Panc1 (cell line): ENCODE measurements at regions not wholly inside any gene's neighbourhood (a gene's known extent, or its start where the extent isn't known, plus 50 kb on each side); places are given as distances from the start of the nearest gene placed in this dataset.

Source experiments
- ATAC-seq: fragments of 200-7000 bp; cut with Tn5 transposase; 2 replicates; pipeline ENCODE4 v1.9.1; 2020; ENCODE audit warnings: mild to moderate bottlenecking, moderate library complexity
- BruUV-seq: library from RNA; stranded (reverse); fragments of 400-500 nt; replicated peaks from 2 replicates; lab custom pipeline; 2021; lab: Mats Ljungman, UMichigan
- CTCF ChIA-PET: fragments of 300-600 bp; sonication (Branson Sonifier 250); formaldehyde crosslinking; loops from one replicate; lab custom pipeline; 2022; ENCODE audit warnings: antibody characterized with exemption; lab: Charles Lee
- POLR2A ChIA-PET: fragments of 300-600 bp; sonication (Branson Sonifier 250); formaldehyde crosslinking; loops from one replicate; lab custom pipeline; 2022; ENCODE audit warnings: antibody characterized with exemption; lab: Charles Lee
- DNase-seq: peaks from one replicate; pipeline ENCODE4 v3.0.0-alpha.2; 2010; ENCODE audit warnings: low read depth, low spot score
- H3K27ac ChIP-seq: 2 replicates; pipeline ENCODE4 v1.5.1; 2011; ENCODE audit warnings: mild to moderate bottlenecking, low read length, inconsistent platforms
- H3K27me3 ChIP-seq: fragments of 200-500 bp; sonication (Bioruptor generic); 2 replicates; pipeline ENCODE4 v1.6.0; 2014; ENCODE audit warnings: low read length, inconsistent platforms; ENCODE audit not compliant: control insufficient read depth, insufficient read depth
- H3K36me3 ChIP-seq: fragments of 200-500 bp; sonication (Bioruptor generic); 2 replicates; pipeline ENCODE4 v1.5.1; 2014; ENCODE audit warnings: inconsistent platforms, mild to moderate bottlenecking, low read length, moderate library complexity; ENCODE audit not compliant: control insufficient read depth, insufficient read depth
- H3K4me1 ChIP-seq: 2 replicates; pipeline ENCODE4 v1.5.1; 2011; ENCODE audit warnings: inconsistent platforms, mild to moderate bottlenecking, low read length, moderate library complexity; ENCODE audit not compliant: control insufficient read depth, insufficient read depth
- H3K4me3 ChIP-seq, 2 experiments: 2 replicates each; pipeline ENCODE4 v1.5.1; 2011 to 2012; ENCODE audit warnings: low read depth in 2 of 2, low read length in 2 of 2, mild to moderate bottlenecking in 2 of 2, inconsistent platforms in 1 of 2, moderate library complexity in 1 of 2
- H3K9me3 ChIP-seq: fragments of 200-500 bp; sonication (Bioruptor generic); 2 replicates; pipeline ENCODE4 v1.5.1; 2014; ENCODE audit warnings: low read depth, mild to moderate bottlenecking, inconsistent platforms, low read length, moderate library complexity; ENCODE audit not compliant: control insufficient read depth, insufficient read depth
- CTCF ChIP-seq: fragments of 450-650 bp; IDR thresholded peaks from 2 replicates; pipeline ENCODE4 v1.5.1; 2017; ENCODE audit warnings: mild to moderate bottlenecking
- POLR2AphosphoS5 ChIP-seq: IDR thresholded peaks from 2 replicates; pipeline ENCODE4 v1.6.1; 2012; ENCODE audit warnings: mild to moderate bottlenecking, low read depth, low read length, moderate library complexity
- REST ChIP-seq, 2 experiments: IDR thresholded peaks; 2 replicates each; pipeline ENCODE4 v1.6.1; 2011 to 2012; ENCODE audit warnings: low read depth in 2 of 2, control low read depth in 1 of 2, low read length in 1 of 2, mild to moderate bottlenecking in 1 of 2, moderate library complexity in 1 of 2; ENCODE audit not compliant: insufficient read depth in 1 of 2
- SIN3A ChIP-seq: IDR thresholded peaks from 2 replicates; pipeline ENCODE4 v1.6.1; 2012; ENCODE audit warnings: low read depth, mild to moderate bottlenecking, low read length, moderate library complexity, borderline replicate concordance; ENCODE audit not compliant: insufficient read depth
- TCF7L2 ChIP-seq: IDR thresholded peaks from 2 replicates; pipeline ENCODE4 v1.6.1; 2011; ENCODE audit warnings: mild to moderate bottlenecking, low read depth, low read length, inconsistent platforms
- in situ Hi-C: cut with HindIII; loops from 2 replicates; pipeline ENCODE4 v1.10.0; 2016; ENCODE audit warnings: low sequenced_read_pairs, low pct_unique_long_range_greater_than_20kb
- intact Hi-C: fragments of 100-400 bp; cut with micrococcal nuclease; formaldehyde crosslinking; loops from one replicate; pipeline ENCODE4 v1.10.0; 2022; ENCODE audit not compliant: unreplicated experiment

GRCh38 chr18:11322716-11323115 is 173.3 kb upstream of the PIEZO2 start:
- POLR2A ChIA-PET, result no interaction called here
- Histone ChIP-seq H3K36me3 (no peaks in the 10 kb centered on the region), H3K27me3 (no peaks in the 10 kb centered on the region), H3K4me3 (no peak overlapping the region), H3K9me3 (no peaks in the 10 kb centered on the region), H3K4me1 (no peaks in the 10 kb centered on the region), H3K27ac (no peak overlapping the region)
- TF ChIP-seq SIN3A, result no peak
- no peak for TF ChIP-seq TCF7L2
- no peak for TF ChIP-seq REST (IDR thresholded peaks at IDR 0.05; ENCODE audit: insufficient read depth in 1 of 2, low read depth in 2 of 2, low read length in 1 of 2)
- no peak for TF ChIP-seq POLR2AphosphoS5
- no peak for TF ChIP-seq CTCF
- no TSS peak for BruUV-seq
- CTCF ChIA-PET, result interaction anchor here (0.6 kb wide), 1 partner anchor 188 kb away, joined by 3 read pairs; no protein-coding TSS in a partner anchor
- no peak for DNase-seq
- in situ Hi-C loops, result no loop called here
- ATAC-seq, result no peak
- intact Hi-C loops, result no loop called here

GRCh38 chr18:11322006-11322405 is 172.6 kb upstream of the PIEZO2 start:
- Histone ChIP-seq H3K27me3 (no peaks in the 10 kb centered on the region), H3K27ac (no peak overlapping the region), H3K36me3 (no peaks in the 10 kb centered on the region), H3K9me3 (no peaks in the 10 kb centered on the region), H3K4me3 (no peak overlapping the region), H3K4me1 (no peaks in the 10 kb centered on the region)
- ATAC-seq, result no peak
- no TSS peak for BruUV-seq
- ChIA-PET CTCF (no interaction called here), POLR2A (no interaction called here)
- TF ChIP-seq POLR2AphosphoS5 (no peak), TCF7L2 (no peak), CTCF (no peak), SIN3A (no peak), REST (IDR thresholded peaks at IDR 0.05; ENCODE audit: insufficient read depth in 1 of 2, low read depth in 2 of 2, low read length in 1 of 2) (no peak)
- intact Hi-C loops (no loop called here), in situ Hi-C loops (no loop called here)
- DNase-seq, result no peak
